IPS DF 4.7 (cell line): ENCODE measurements at regions not wholly inside any gene's neighbourhood (a gene's known extent, or its start where the extent isn't known, plus 50 kb on each side); places are given as distances from the start of the nearest gene placed in this dataset.

Source experiments
- DNase-seq: peaks from one replicate; pipeline ENCODE4 v3.0.0-alpha.2; 2013; ENCODE audit warnings: low spot score; ENCODE audit errors: extremely low read depth

- DNase-seq = no peak
These were observed 202.1 kb downstream of the SNX18 start for GRCh38 chr5:54719384-54720283.

GRCh38 chr5:54718656-54719055, 201.1 kb downstream of the SNX18 start:
- no peak for DNase-seq

- DNase-seq = no peak
These were observed 200.3 kb downstream of the SNX18 start for GRCh38 chr5:54717870-54718269.

GRCh38 chr5:54717459-54717858, 199.9 kb downstream of the SNX18 start:
- DNase-seq = no peak

- no peak for DNase-seq
These were observed 196.5 kb downstream of the SNX18 start for GRCh38 chr5:54713923-54714581.

GRCh38 chr5:54709096-54709495, 191.5 kb downstream of the SNX18 start:
- no peak for DNase-seq

GRCh38 chr5:54707841-54708240, 190.3 kb downstream of the SNX18 start:
- DNase-seq = no peak

- DNase-seq = no peak
These were observed 188.6 kb downstream of the SNX18 start for GRCh38 chr5:54705994-54706653.

GRCh38 chr5:54704825-54705224, 187.3 kb downstream of the SNX18 start:
- no peak for DNase-seq

- DNase-seq = no peak
These were observed 186.8 kb downstream of the SNX18 start for GRCh38 chr5:54704333-54704732.

- no peak for DNase-seq
These were observed 186.2 kb downstream of the SNX18 start for GRCh38 chr5:54703565-54704255.

GRCh38 chr5:54703133-54703532, 185.6 kb downstream of the SNX18 start:
- no peak for DNase-seq

- no peak for DNase-seq
These were observed 184.9 kb downstream of the SNX18 start for GRCh38 chr5:54702470-54702869.

GRCh38 chr5:54700986-54701578, 183.5 kb downstream of the SNX18 start:
- DNase-seq = no peak

- no peak for DNase-seq
These were observed 179.4 kb downstream of the SNX18 start for GRCh38 chr5:54696931-54697330.

GRCh38 chr5:54696346-54696745, 178.8 kb downstream of the SNX18 start:
- no peak for DNase-seq

- DNase-seq = no peak
These were observed 177.8 kb downstream of the SNX18 start for GRCh38 chr5:54695198-54695966.

GRCh38 chr5:54693936-54694657, 176.5 kb downstream of the SNX18 start:
- DNase-seq = no peak

- DNase-seq = no peak
These were observed 175.1 kb downstream of the SNX18 start for GRCh38 chr5:54692631-54693030.

GRCh38 chr5:54691656-54692055, 174.1 kb downstream of the SNX18 start:
- DNase-seq = no peak
